ENCODE measurements at regions not wholly inside any gene's neighbourhood (a gene's known extent, or its start where the extent isn't known, plus 50 kb on each side); places are given as distances from the start of the nearest gene placed in this dataset.
A peak's percentile ranks its signal among the peaks of the same experiment; 100 is the strongest.

- DNase-seq (ENCODE audit: low read depth) = no peak
- no peak overlapping the region for H3K4me3 ChIP-seq (ENCODE audit: low read length)
- no peak for TF ChIP-seq CTCF (conservative IDR thresholded peaks at IDR 0.05; ENCODE audit: low read depth, low read length)
Measured at GRCh38 chr17:22569459-22570143, 877.3 kb downstream of the KCNJ18 start.

- TF ChIP-seq CTCF (conservative IDR thresholded peaks at IDR 0.05; ENCODE audit: low read depth, low read length) = no peak
- DNase-seq (ENCODE audit: low read depth) = no peak
- H3K4me3 ChIP-seq (ENCODE audit: low read length) = no peak overlapping the region
Measured at GRCh38 chr17:22570144-22570845, 878.0 kb downstream of the KCNJ18 start.

- H3K4me3 ChIP-seq (ENCODE audit: low read length) = no peak overlapping the region
- DNase-seq (ENCODE audit: low read depth) = no peak
- TF ChIP-seq CTCF (conservative IDR thresholded peaks at IDR 0.05; ENCODE audit: low read depth, low read length) = no peak
Measured at GRCh38 chr17:22599322-22599721, 907.0 kb downstream of the KCNJ18 start.

GRCh38 chr17:22600644-22601298 lies 908.4 kb downstream of the KCNJ18 start:
- TF ChIP-seq CTCF (conservative IDR thresholded peaks at IDR 0.05; ENCODE audit: low read depth, low read length) = peak; percentile 7
- no peak for DNase-seq (ENCODE audit: low read depth)
- H3K4me3 ChIP-seq (ENCODE audit: low read length) = no peak overlapping the region

Measured in retinal pigment epithelial cell (primary cell).